ENCODE measurements at regions not wholly inside any gene's neighbourhood (a gene's known extent, or its start where the extent isn't known, plus 50 kb on each side); places are given as distances from the start of the nearest gene placed in this dataset.

DNA sequence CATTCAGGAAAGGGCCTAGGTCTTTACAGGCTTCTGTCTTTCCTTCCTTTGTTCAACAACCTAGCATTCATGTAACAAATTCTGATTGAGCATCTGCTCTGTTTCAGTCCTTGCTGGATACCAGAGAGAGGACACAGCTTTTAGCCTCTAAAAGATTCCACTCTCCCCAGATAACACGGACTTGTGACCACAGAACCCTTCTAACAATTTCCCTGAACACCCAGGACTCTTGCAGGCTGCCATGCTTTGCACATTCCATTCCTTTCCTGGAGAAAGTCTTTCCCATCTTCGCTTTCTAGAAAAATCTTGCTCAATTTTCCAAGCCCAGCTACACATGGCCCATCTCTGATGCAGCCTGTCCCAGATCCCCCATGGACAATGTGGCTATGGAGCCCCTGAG is 310.9 kb downstream of the ACTL7B start:
- no peaks in the 10 kb centered on the region for H3K36me3 Mint-ChIP-seq
- H3K4me1 Mint-ChIP-seq (ENCODE audit: low read depth), result no peaks in the 10 kb centered on the region
- no peak overlapping the region for H3K27ac Mint-ChIP-seq
- H3K27me3 Mint-ChIP-seq, result no peaks in the 10 kb centered on the region
- H3K4me3 Mint-ChIP-seq, result no peak overlapping the region
- H3K9me3 Mint-ChIP-seq (ENCODE audit: low read depth), result no peaks in the 10 kb centered on the region

DNA sequence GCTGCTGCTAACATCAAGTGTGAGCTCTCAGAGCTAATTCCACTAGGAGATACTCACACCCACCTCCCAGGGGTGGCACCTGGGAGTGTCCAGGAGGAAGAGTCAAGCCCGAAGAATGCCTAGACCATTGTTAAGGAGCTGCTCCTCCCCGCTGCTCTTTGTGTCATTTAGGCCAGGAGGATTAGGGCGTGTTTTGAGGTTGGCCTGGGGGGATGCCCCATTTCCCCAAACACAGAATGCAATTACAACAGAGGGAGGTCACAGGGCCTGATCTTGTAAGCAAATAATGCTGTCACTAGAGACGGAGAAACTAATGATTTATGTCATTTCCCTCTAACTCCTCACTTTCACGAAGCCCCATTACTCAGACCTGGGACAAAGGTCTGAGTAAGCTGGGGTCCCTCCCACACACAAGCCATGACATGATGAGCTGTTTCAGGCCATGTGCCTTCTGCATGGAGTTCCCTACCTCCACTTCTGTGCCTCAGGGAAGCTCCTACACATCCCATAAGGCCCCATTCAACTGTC is 312.5 kb downstream of the ACTL7B start:
- H3K4me3 Mint-ChIP-seq, result no peak overlapping the region
- no peak overlapping the region for H3K27ac Mint-ChIP-seq
- H3K9me3 Mint-ChIP-seq (ENCODE audit: low read depth), result no peaks in the 10 kb centered on the region
- H3K27me3 Mint-ChIP-seq, result no peaks in the 10 kb centered on the region
- peaks cover 2% of the 10 kb centered on the region for H3K36me3 Mint-ChIP-seq
- H3K4me1 Mint-ChIP-seq (ENCODE audit: low read depth), result no peaks in the 10 kb centered on the region

DNA sequence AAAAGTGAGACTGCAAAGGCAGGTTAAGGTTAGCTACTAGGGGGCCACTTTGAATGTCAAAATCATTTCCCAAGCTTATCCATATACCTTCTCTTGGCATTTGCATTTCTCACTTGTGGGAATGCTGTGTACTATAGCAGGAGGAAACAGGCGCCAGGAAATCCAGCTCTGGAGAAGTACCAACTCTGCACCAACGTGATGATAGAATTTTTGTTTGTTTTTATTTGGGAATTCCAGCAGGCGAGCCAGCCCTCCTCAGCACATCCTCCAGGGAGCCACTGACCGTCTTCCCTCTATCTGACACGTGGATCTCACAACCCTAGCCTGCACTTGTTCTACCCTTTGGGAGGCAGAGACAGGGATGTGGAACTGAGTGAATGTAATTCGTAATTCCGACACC is 318.0 kb downstream of the ACTL7B start:
- peaks cover 9% of the 10 kb centered on the region for H3K9me3 Mint-ChIP-seq (ENCODE audit: low read depth)
- no peaks in the 10 kb centered on the region for H3K27me3 Mint-ChIP-seq
- no peak overlapping the region for H3K27ac Mint-ChIP-seq
- H3K36me3 Mint-ChIP-seq, result peaks cover 2% of the 10 kb centered on the region
- no peaks in the 10 kb centered on the region for H3K4me1 Mint-ChIP-seq (ENCODE audit: low read depth)
- no peak overlapping the region for H3K4me3 Mint-ChIP-seq

DNA sequence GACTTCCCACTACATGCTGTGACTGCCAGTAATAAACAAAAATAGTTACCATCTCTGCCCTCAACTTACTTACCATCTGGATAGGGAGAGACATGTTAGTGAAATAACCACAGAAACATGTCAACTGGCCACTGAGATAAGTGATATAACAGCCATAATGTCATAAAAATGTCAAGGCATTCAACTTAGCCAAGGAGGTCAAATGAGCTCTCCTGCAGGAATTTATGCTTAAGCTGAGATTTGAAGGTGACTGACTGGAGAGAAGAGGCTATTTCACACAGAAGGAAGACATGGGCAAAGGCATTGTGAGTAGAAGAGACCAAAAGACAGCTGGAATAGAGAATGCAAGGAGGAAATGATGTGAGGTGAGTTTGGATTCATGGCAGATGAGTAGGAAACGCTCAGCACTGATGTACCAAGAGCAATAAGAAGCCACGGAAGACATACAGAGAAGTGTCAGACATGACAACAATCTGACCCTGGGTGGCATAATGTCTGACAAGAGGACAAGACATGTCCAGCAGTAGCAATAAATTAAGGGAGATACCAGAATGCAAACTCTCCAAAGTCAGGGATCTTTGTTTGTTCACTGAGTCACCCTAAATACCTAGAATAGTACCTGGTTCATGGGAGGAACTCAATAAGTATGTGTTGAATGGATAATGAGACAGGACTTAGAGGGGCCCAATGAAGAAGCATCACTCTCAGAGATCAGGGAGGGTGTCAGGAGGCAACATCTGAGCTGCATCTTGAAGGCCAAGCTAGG is 318.8 kb downstream of the ACTL7B start:
- Mint-ChIP-seq H3K4me1 (ENCODE audit: low read depth) (no peaks in the 10 kb centered on the region), H3K27ac (no peak overlapping the region), H3K27me3 (no peaks in the 10 kb centered on the region), H3K36me3 (peaks cover 2% of the 10 kb centered on the region), H3K9me3 (ENCODE audit: low read depth) (peaks cover 9% of the 10 kb centered on the region), H3K4me3 (no peak overlapping the region)

DNA sequence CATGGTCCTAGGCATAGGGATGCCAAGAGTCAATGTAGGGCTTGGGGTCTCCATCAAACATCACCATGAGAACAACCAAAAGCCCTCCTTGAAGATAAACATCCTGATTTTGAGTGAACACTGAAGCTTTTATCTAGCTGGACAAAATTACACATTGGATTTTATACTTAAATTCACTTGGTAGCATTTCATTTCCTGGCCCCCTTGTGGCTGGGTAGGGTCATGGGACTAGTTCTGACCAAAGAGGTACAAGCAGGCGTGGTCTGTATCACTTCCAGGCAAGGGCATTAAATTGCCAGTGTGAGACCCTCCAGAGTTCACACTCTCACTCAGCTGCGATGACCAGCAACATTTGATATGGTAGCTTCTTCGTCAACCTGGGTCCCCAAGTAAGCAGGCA is 320.3 kb downstream of the ACTL7B start:
- H3K9me3 Mint-ChIP-seq (ENCODE audit: low read depth), result peaks cover 9% of the 10 kb centered on the region
- no peaks in the 10 kb centered on the region for H3K27me3 Mint-ChIP-seq
- H3K36me3 Mint-ChIP-seq, result peaks cover 2% of the 10 kb centered on the region
- H3K27ac Mint-ChIP-seq, result no peak overlapping the region
- H3K4me1 Mint-ChIP-seq (ENCODE audit: low read depth), result no peaks in the 10 kb centered on the region
- H3K4me3 Mint-ChIP-seq, result no peak overlapping the region

DNA sequence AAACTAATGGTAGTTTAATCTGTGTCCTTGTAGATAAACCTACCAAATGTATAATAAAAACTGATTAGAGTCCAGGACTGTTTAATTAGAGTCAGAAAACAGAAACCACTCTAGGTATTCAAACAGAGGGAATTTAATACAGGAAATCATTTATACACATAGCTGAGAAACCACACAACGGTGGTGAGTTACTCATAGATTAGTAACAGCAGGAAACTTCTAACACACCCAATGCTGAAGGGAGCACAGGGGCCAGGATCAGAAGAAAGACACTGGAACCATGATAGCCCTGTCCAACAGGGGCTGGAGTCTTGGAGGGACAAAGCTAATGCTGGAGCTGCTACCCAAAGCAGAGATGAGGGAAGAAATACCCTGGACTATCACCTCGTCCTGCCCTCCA is 321.0 kb downstream of the ACTL7B start:
- Mint-ChIP-seq H3K36me3 (peaks cover 2% of the 10 kb centered on the region), H3K4me1 (ENCODE audit: low read depth) (no peaks in the 10 kb centered on the region), H3K27me3 (no peaks in the 10 kb centered on the region), H3K27ac (no peak overlapping the region), H3K4me3 (no peak overlapping the region), H3K9me3 (ENCODE audit: low read depth) (peaks cover 9% of the 10 kb centered on the region)

DNA sequence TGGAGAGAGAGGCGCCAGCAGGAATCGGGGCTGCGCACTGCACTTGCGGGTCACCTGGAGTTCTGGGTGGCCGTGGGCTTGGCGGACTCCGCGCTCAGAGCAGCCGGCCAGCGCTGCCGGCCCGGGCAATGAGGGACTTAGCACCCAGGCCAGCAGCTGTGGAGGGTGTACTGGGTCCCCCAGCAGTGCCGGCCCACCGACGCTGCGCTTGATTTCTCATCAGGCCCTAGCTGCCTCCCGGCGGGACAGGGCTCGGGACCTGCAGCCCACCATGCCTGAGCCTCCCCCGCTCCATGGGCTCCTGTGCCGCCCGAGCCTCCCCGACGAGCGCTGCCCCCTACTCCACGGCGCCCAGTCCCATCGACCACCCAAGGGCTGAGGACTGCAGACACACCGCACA is 325.6 kb downstream of the ACTL7B start:
- Mint-ChIP-seq H3K27me3 (no peaks in the 10 kb centered on the region), H3K36me3 (no peaks in the 10 kb centered on the region), H3K27ac (no peak overlapping the region), H3K4me1 (ENCODE audit: low read depth) (no peaks in the 10 kb centered on the region), H3K4me3 (no peak overlapping the region), H3K9me3 (ENCODE audit: low read depth) (peaks cover 10% of the 10 kb centered on the region)

DNA sequence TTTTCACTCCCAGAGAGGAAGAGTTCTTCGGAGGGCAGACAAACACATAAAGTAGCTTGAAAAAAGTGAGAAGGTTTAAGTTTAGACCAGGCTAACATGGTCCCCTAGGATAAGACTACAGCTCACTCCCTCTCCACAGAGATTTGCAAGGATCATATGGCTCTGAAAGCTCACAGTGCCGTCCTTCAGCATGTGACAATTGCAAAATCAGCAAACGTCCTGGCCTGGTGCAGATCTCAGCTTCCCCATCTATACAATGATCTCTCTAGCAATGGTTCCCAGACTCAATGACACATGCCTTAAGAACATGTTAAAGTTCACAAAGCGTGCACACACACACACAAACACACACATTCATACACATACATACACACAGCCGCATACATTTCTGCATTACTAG is 327.6 kb downstream of the ACTL7B start:
- no peaks in the 10 kb centered on the region for H3K4me1 Mint-ChIP-seq (ENCODE audit: low read depth)
- H3K36me3 Mint-ChIP-seq, result no peaks in the 10 kb centered on the region
- no peaks in the 10 kb centered on the region for H3K27me3 Mint-ChIP-seq
- H3K9me3 Mint-ChIP-seq (ENCODE audit: low read depth), result peaks cover 4% of the 10 kb centered on the region
- H3K27ac Mint-ChIP-seq, result no peak overlapping the region
- H3K4me3 Mint-ChIP-seq, result no peak overlapping the region

DNA sequence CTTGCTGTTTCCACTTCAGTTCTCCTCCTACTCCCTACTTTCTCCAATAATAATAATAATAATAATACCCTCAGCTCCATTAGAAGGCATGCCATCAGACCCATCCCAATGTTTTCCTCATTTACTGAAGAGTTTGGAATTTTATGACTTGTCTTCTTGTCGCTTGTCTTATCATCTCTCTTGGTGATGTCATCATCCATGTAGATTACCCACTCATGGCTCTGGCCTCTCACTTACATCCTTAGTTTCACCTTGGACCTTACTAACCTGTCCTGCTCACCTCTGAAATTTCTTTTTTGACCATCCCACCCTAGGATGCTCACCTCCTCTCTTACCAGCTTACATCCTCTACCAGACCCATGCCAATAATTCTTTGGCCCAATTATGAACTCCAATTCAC is 329.3 kb downstream of the ACTL7B start:
- Mint-ChIP-seq H3K36me3 (no peaks in the 10 kb centered on the region), H3K4me3 (no peak overlapping the region), H3K9me3 (ENCODE audit: low read depth) (peaks cover 4% of the 10 kb centered on the region), H3K27ac (no peak overlapping the region), H3K4me1 (ENCODE audit: low read depth) (no peaks in the 10 kb centered on the region), H3K27me3 (no peaks in the 10 kb centered on the region)

DNA sequence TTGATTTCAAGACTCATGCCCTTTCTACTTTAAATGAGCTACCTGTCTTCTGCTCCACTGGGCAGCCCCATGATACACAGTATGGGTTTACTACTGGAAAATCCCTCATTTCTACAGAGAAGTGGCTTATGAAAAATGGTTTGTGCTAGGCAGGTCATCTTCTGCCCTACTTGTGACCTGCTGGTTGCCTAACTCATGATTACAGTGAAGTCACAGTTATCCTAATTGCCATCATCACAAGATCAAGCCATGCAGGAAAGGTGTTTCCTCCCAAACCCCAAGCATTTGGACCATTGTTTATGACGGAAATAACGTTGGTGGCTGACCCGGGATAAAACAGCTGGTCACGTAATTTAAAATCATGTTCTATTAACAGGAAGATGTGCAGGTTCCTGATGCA is 330.6 kb downstream of the ACTL7B start:
- Mint-ChIP-seq H3K27ac (no peak overlapping the region), H3K4me3 (no peak overlapping the region), H3K9me3 (ENCODE audit: low read depth) (peaks cover 4% of the 10 kb centered on the region), H3K36me3 (no peaks in the 10 kb centered on the region), H3K4me1 (ENCODE audit: low read depth) (no peaks in the 10 kb centered on the region), H3K27me3 (no peaks in the 10 kb centered on the region)

DNA sequence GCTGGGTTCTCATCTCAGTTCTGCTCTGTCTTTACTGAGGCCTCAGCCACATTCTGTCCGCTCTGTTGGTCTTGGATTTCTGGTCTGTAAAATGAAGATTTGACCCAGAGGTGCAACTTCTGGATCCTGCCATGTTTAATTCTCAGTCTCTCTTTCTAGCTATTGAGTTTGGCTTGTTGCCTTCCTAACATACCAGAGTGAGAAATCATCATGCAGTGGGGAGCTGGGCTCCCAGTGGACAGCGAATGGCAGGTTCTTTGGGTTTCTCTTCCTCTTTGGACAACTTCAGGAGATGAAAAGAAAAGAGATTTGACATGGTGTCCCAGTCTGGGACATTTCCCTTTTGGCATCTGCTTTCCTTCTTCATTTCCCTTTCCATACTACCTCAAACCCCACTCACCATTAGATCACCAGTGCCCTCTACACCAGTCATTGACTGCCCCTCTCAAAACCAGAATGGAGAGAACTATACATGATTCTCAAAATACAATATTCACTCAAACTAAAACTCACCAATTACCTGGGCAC is 334.7 kb downstream of the ACTL7B start:
- Mint-ChIP-seq H3K27ac (no peak overlapping the region), H3K36me3 (no peaks in the 10 kb centered on the region)

DNA sequence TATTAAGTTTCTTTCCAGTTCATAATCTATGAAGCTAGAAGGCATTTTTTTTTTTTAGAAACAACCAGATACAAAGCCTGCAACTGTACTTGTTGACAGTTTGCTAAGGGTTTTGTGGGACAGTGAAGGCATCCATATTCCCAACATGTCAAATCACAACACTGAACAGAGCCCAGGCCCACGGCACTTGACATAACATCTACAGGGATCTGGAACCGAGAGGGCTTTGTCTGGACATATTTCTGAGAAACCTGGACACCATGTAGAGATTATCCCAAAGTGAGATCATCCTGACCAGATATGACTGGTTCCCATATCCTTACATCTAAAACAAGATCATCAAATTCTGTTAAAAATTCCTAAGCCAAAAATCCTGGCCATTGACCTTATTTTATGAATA is 336.3 kb downstream of the ACTL7B start:
- no peaks in the 10 kb centered on the region for H3K9me3 Mint-ChIP-seq (ENCODE audit: low read depth)
- H3K27me3 Mint-ChIP-seq, result no peaks in the 10 kb centered on the region
- H3K4me1 Mint-ChIP-seq (ENCODE audit: low read depth), result no peaks in the 10 kb centered on the region
- no peaks in the 10 kb centered on the region for H3K36me3 Mint-ChIP-seq
- no peak overlapping the region for H3K27ac Mint-ChIP-seq
- no peak overlapping the region for H3K4me3 Mint-ChIP-seq

More for the DNA sequence above, 334.7 kb downstream of the ACTL7B start:
- Mint-ChIP-seq H3K27me3 (no peaks in the 10 kb centered on the region), H3K4me3 (no peak overlapping the region), H3K9me3 (ENCODE audit: low read depth) (no peaks in the 10 kb centered on the region), H3K4me1 (ENCODE audit: low read depth) (no peaks in the 10 kb centered on the region)

DNA sequence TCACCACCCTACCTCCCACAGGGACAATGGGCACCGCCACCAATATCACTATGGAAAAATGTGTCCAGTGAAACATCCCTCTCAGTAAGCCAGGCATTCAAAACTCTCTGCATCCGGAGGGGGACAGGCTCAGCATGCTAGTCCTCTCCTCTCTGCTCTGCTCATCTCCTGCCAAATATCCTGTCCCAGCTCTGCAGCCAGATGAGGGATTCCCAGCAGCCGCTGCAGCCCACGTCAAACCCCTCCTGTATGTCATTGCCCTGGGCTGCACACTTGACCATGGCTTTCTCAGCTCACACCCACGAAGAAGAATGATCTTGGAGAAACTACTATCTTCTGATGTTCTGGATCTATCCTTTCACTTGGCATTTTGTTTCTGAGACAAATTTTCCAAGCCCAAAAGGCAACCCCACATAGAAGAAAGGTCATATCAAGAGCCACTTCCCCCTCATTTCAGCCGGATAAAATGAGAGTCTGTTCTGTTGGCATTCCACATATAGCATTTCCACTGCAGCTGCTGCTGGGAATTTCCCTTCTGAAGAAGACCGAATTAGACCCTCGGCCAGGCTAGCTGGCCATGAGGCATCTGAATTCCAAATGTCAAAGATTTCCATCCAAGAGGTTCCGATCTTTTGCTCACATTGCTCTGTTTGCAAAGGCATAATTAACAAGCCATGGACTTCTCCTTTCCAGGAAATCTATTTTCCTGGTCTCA is 338.0 kb downstream of the ACTL7B start:
- Mint-ChIP-seq H3K9me3 (ENCODE audit: low read depth) (no peaks in the 10 kb centered on the region), H3K27me3 (no peaks in the 10 kb centered on the region), H3K4me1 (ENCODE audit: low read depth) (no peaks in the 10 kb centered on the region), H3K4me3 (no peak overlapping the region), H3K36me3 (no peaks in the 10 kb centered on the region), H3K27ac (no peak overlapping the region)

DNA sequence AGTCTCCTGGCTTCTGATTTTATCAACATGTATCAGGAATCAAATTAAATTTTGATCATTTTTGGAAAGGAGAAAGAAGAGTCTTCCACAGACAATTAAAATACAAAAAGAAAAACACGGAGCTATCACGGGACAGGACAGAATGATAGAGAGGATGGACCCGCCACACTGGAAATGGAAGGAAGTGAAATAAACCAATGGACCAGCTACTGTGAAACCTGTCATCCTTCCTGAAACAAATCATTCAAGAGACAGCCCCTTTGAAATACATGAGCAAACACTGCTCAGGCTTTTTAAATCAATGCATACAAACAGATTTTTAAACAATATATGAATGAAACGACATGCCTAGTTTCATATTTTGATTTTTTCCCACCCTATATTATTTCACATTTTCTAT is 339.4 kb downstream of the ACTL7B start:
- Mint-ChIP-seq H3K4me3 (no peak overlapping the region), H3K36me3 (no peaks in the 10 kb centered on the region), H3K27me3 (no peaks in the 10 kb centered on the region), H3K9me3 (ENCODE audit: low read depth) (no peaks in the 10 kb centered on the region), H3K4me1 (ENCODE audit: low read depth) (no peaks in the 10 kb centered on the region), H3K27ac (no peak overlapping the region)

DNA sequence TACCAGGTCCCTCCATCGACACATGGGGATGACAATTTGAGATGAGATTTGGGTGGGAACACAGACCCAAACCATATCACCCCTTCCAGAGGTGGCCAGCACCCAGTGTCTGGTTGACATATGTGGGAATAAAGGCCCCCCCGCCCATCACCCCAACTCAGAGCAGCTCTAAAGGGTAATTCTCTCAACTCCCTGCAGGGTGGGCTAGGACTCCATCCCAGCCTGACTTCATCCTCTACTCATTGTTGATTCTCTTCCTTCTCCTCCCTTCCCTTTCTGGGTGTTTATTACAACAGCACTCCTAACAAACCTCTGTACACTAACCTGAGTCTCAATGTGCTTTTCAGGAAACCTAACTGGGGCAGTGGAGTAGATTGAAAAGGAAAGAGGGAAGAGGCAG is 339.9 kb downstream of the ACTL7B start:
- H3K4me3 Mint-ChIP-seq, result no peak overlapping the region
- H3K4me1 Mint-ChIP-seq (ENCODE audit: low read depth), result no peaks in the 10 kb centered on the region
- H3K27me3 Mint-ChIP-seq, result no peaks in the 10 kb centered on the region
- no peak overlapping the region for H3K27ac Mint-ChIP-seq
- H3K36me3 Mint-ChIP-seq, result no peaks in the 10 kb centered on the region
- H3K9me3 Mint-ChIP-seq (ENCODE audit: low read depth), result no peaks in the 10 kb centered on the region

Data from activated naive CD8-positive, alpha-beta T cell (primary cell).